IPS DF 6.9 (cell line): ENCODE measurements at regions not wholly inside any gene's neighbourhood (a gene's known extent, or its start where the extent isn't known, plus 50 kb on each side); places are given as distances from the start of the nearest gene placed in this dataset.

Experiments used
- DNase-seq: peaks from one replicate; pipeline ENCODE4 v3.0.0-alpha.2; 2013; ENCODE audit warnings: low read depth, low spot score
- H3K27ac ChIP-seq: one replicate; pipeline ENCODE4 v1.5.1; 2013; ENCODE audit warnings: low read length, control low read depth
- H3K27me3 ChIP-seq: 2 replicates; pipeline ENCODE4 v1.6.1; 2013; ENCODE audit warnings: mild to moderate bottlenecking, low read length; ENCODE audit not compliant: control insufficient read depth, insufficient read depth
- H3K36me3 ChIP-seq: 2 replicates; pipeline ENCODE4 v1.6.1; 2013; ENCODE audit warnings: low read length; ENCODE audit not compliant: control insufficient read depth, insufficient read depth
- H3K4me1 ChIP-seq: 2 replicates; pipeline ENCODE4 v1.6.1; 2013; ENCODE audit warnings: low read length; ENCODE audit not compliant: control insufficient read depth, insufficient read depth
- H3K4me3 ChIP-seq: 2 replicates; pipeline ENCODE4 v1.5.1; 2013; ENCODE audit warnings: mild to moderate bottlenecking, low read length
- H3K9me3 ChIP-seq: 2 replicates; pipeline ENCODE4 v1.6.1; 2013; ENCODE audit warnings: low read length, inconsistent platforms; ENCODE audit not compliant: control insufficient read depth, insufficient read depth
- WGBS: extraction: QIAGEN DNeasy Blood & Tissue Kit; methylation state at CpG from one replicate; pipeline ENCODE4 v1.1.7; 2013; ENCODE audit warnings: mixed read lengths, missing lambda C conversion rate; ENCODE audit not compliant: insufficient read length, insufficient coverage; 5-methylcytosine and 5-hydroxymethylcytosine counted together

DNA sequence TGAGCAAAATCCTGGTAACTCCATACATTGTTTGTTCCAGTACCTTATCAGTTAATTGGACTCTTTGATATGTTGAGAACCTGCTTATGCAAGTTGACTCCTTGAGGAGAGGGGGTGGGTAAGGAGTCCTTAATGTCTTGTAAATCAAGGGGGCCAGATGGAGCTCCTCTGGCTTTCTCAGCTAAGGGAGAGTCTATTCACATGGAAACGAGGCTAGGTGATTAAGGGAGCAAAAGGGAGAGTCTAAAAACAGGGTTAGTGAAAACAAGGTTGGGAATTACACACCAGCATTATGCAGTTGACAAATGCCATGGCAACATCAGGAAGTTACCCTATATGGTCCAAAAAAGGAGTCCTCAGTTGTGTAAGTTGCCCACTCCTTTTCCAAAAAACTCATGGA is 372.8 kb upstream of the HSFY2 start:
- Histone ChIP-seq H3K9me3 (no peaks in the 10 kb centered on the region), H3K4me1 (peaks cover 3% of the 10 kb centered on the region; the same call in 1 of the 2 replicates), H3K27ac (no peak overlapping the region), H3K27me3 (no peaks in the 10 kb centered on the region), H3K4me3 (no peak overlapping the region), H3K36me3 (no peaks in the 10 kb centered on the region)
- peak; percentile 45 for DNase-seq
- no CpG with 5 or more reads among the region's 1 CpG for WGBS

GRCh38 chrY:19142093-19142492 is 368.6 kb upstream of the HSFY2 start:
- Histone ChIP-seq H3K27me3 (no peaks in the 10 kb centered on the region), H3K4me1 (peaks cover 1% of the 10 kb centered on the region; the same call in 1 of the 2 replicates), H3K36me3 (no peaks in the 10 kb centered on the region), H3K4me3 (no peak overlapping the region), H3K27ac (no peak overlapping the region), H3K9me3 (no peaks in the 10 kb centered on the region)
- no peak for DNase-seq
- no CpG with 5 or more reads among the region's 4 CpGs for WGBS

GRCh38 chrY:19140285-19140920 is 366.9 kb upstream of the HSFY2 start:
- Histone ChIP-seq H3K9me3 (no peaks in the 10 kb centered on the region), H3K27ac (no peak overlapping the region), H3K36me3 (no peaks in the 10 kb centered on the region), H3K4me1 (no peaks in the 10 kb centered on the region; the same call in 1 of the 2 replicates), H3K27me3 (no peaks in the 10 kb centered on the region), H3K4me3 (no peak overlapping the region)
- 100% methylated on average over 1 of the region's 5 CpGs for WGBS
- DNase-seq: no peak

DNA sequence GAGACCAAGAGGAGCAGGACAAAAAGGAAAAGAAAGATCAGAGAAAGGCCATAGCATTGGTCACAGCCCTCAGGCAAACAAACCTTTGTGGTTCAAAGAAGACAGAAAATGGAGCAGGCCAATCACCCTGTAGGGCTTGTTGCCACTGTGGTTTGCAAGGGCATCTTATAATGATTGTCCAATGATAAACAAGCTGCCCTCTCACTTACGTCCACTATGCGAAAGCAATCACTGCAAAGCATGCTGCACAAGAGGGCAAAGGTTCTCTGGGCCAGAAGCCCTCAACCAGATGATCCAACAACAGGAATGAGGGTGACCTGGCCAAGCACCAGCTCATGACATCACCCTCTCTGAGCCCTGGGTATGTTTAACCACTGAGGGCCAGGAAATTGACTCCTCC is 360.9 kb upstream of the HSFY2 start:
- no peaks in the 10 kb centered on the region for H3K27me3 ChIP-seq
- no peaks in the 10 kb centered on the region for H3K9me3 ChIP-seq
- H3K27ac ChIP-seq: no peak overlapping the region
- H3K36me3 ChIP-seq: no peaks in the 10 kb centered on the region
- H3K4me3 ChIP-seq: no peak overlapping the region
- DNase-seq: no peak
- WGBS: no CpG with 5 or more reads among the region's 2 CpGs
- H3K4me1 ChIP-seq: no peaks in the 10 kb centered on the region

- no peaks in the 10 kb centered on the region for H3K27me3 ChIP-seq
- no CpG with 5 or more reads among the region's 2 CpGs for WGBS
- H3K36me3 ChIP-seq: no peaks in the 10 kb centered on the region
- no peak overlapping the region for H3K4me3 ChIP-seq
- DNase-seq: no peak
- H3K27ac ChIP-seq: no peak overlapping the region
- H3K9me3 ChIP-seq: no peaks in the 10 kb centered on the region
- H3K4me1 ChIP-seq: no peaks in the 10 kb centered on the region
Observed at GRCh38 chrY:19130569-19131358, 357.2 kb upstream of the HSFY2 start.

DNA sequence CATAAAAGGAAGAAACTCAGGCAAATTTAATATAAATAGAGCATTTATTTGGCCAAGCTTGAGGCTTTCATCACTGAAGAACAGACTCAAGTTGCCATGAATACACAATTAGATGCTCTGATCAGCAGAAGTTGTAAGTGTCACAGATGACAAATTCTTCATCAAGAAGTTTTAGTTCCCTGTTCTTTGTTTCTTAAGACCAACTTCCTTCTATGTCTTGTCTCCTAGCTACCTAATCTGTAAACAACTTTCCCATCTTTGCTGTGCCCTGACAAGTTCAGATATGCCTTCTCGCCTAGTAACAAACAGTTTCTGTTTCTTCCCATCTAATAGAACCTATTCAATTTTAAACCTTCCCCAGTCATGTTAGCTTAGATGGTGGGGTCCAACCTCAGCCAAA is 353.4 kb upstream of the HSFY2 start:
- no peaks in the 10 kb centered on the region for H3K36me3 ChIP-seq
- no CpG with 5 or more reads among the region's 1 CpG for WGBS
- DNase-seq: no peak
- no peaks in the 10 kb centered on the region for H3K27me3 ChIP-seq
- no peaks in the 10 kb centered on the region for H3K9me3 ChIP-seq
- no peak overlapping the region for H3K27ac ChIP-seq
- no peaks in the 10 kb centered on the region for H3K4me1 ChIP-seq
- H3K4me3 ChIP-seq: no peak overlapping the region

- no peaks in the 10 kb centered on the region for H3K27me3 ChIP-seq
- no peak overlapping the region for H3K27ac ChIP-seq
- no peaks in the 10 kb centered on the region for H3K4me1 ChIP-seq
- no peaks in the 10 kb centered on the region for H3K9me3 ChIP-seq
- no peak for DNase-seq
- H3K4me3 ChIP-seq: no peak overlapping the region
- no peaks in the 10 kb centered on the region for H3K36me3 ChIP-seq
- no CpG with 5 or more reads among the region's 2 CpGs for WGBS
Observed at GRCh38 chrY:19124609-19125008, 351.1 kb upstream of the HSFY2 start.

- Histone ChIP-seq H3K4me3 (no peak overlapping the region), H3K4me1 (no peaks in the 10 kb centered on the region), H3K36me3 (no peaks in the 10 kb centered on the region), H3K27me3 (no peaks in the 10 kb centered on the region), H3K9me3 (no peaks in the 10 kb centered on the region), H3K27ac (no peak overlapping the region)
- no peak for DNase-seq
Observed at GRCh38 chrY:19122450-19122849, 348.9 kb upstream of the HSFY2 start.

- Histone ChIP-seq H3K4me1 (no peaks in the 10 kb centered on the region), H3K27ac (no peak overlapping the region), H3K4me3 (no peak overlapping the region), H3K36me3 (no peaks in the 10 kb centered on the region), H3K9me3 (no peaks in the 10 kb centered on the region), H3K27me3 (no peaks in the 10 kb centered on the region)
- no CpG with 5 or more reads among the region's 3 CpGs for WGBS
- no peak for DNase-seq
Observed at GRCh38 chrY:19098349-19098748, 324.8 kb upstream of the HSFY2 start.

- H3K4me1 ChIP-seq: no peaks in the 10 kb centered on the region
- no peaks in the 10 kb centered on the region for H3K36me3 ChIP-seq
- H3K27me3 ChIP-seq: no peaks in the 10 kb centered on the region
- no peak overlapping the region for H3K27ac ChIP-seq
- no peak overlapping the region for H3K4me3 ChIP-seq
- H3K9me3 ChIP-seq: no peaks in the 10 kb centered on the region
- no peak for DNase-seq
Observed at GRCh38 chrY:19095460-19095859, 321.9 kb upstream of the HSFY2 start.

GRCh38 chrY:19083006-19083405 is 309.5 kb upstream of the HSFY2 start:
- WGBS: no CpG with 5 or more reads among the region's 2 CpGs

More at GRCh38 chrY:19083006-19083405, 309.5 kb upstream of the HSFY2 start:
- Histone ChIP-seq H3K4me1 (no peaks in the 10 kb centered on the region), H3K27ac (no peak overlapping the region), H3K4me3 (no peak overlapping the region), H3K36me3 (no peaks in the 10 kb centered on the region), H3K27me3 (no peaks in the 10 kb centered on the region), H3K9me3 (no peaks in the 10 kb centered on the region)
- no peak for DNase-seq
